Anterior cingulate cortex (tissue), 58 donors: ENCODE measurements at regions not wholly inside any gene's neighbourhood (a gene's known extent, or its start where the extent isn't known, plus 50 kb on each side); places are given as distances from the start of the nearest gene placed in this dataset.
A peak's percentile ranks its signal among the peaks of the same experiment; 100 is the strongest.
"Not testable (repeated sequence)": the region's sequence is repeated elsewhere in the genome, so short reads cannot be mapped to it uniquely, and the experiment has no call there.

Experiments
- DNase-seq, 58 donors: peaks; one replicate each; lab custom pipeline; 2025; lab: John Stamatoyannopoulos, UW

- DNase-seq, result no peak
These were observed 140.2 kb upstream of the KCNK1 start for GRCh38 chr1:233473549-233474204.

DNA sequence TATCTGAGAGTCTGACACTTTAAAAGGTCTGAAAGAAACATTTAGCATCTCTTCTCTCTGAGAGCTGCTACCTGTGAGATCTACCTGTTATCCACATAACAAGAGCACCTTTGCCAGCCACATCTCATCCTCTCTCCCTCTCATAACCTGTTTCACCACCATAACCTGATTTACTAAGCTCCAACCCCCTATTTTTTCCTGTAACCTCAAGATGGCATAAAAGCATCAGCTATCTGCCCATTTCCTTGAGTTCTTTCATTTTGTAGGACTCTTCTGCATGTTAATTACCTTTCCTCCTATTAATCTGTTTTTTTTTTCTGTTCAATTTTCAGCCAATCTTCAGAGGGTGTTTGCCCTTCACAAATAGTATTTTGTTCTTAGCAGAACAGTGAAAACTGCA, 136.5 kb upstream of the KCNK1 start:
- no peak for DNase-seq

- DNase-seq, result no peak
These were observed 135.3 kb upstream of the KCNK1 start for GRCh38 chr1:233478611-233479010.

GRCh38 chr1:233479110-233479890, 134.6 kb upstream of the KCNK1 start:
- no peak for DNase-seq

GRCh38 chr1:233480198-233480597, 133.7 kb upstream of the KCNK1 start:
- DNase-seq, result no peak

DNA sequence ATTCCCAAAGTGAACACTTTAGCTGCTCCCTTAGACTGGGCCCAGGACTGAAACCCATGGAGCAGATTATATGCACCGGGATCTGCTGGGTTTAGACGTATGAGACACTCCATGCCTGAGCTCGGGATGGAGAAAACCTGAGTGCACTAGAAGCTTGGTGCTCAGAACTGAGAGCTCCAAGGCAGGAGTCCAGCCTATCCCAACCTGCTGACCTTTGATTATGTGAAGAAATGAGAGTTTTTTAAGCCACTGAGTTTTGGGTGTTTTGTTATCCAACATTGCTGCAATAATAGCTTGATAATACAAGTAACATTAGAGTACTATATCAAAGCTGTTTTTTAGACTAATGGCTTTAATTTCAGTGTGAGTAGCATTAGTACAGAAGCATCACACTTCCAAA, 131.5 kb upstream of the KCNK1 start:
- no peak for DNase-seq

GRCh38 chr1:233485385-233485784, 128.5 kb upstream of the KCNK1 start:
- DNase-seq, result no peak

DNA sequence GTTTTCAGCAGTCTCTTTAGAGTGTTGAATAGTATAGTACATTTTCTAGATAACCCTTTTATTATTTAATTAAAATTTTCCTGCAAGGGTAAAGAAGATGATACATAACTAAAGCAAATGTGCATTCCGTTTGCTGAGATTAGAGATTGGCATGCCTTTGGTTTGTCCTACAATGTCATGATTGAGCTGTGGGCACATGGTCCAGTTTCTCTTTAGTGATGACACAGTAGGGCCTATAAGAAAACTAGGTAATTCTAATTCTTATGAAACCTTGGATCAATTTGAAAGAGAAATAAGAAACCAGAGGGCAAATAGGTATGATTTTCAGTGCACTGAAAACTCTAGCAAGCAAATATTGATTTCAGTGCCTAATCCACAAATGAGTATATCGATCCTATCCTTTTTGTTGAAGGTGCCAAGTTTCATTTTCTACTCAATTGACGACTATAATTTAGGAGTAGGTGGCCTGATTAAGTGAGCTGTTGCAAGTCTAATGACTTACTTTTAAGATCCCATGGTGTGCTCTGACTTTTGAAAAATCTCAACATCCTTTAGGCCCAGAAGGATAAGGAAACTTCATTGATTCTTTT, 128.0 kb upstream of the KCNK1 start:
- no peak for DNase-seq

GRCh38 chr1:233487408-233487807, 126.5 kb upstream of the KCNK1 start:
- DNase-seq, result no peak

DNA sequence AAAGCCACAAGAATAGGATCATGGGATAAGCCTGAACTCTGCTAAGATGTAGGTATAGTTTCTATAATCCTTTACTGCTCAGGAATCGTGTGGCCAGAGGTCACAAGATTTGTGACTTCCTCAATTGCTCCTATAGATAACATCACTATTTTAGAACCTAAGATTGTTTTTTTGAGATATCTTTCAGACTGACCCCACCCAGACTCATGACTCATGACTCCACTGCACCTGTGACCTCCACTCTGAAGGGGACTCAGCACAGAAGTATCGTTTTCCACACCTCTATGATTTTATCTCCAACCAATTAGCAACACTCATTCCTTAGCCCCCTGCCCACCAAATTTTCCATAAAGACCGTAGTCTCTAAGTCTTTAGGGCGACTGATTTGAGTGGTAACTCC, 124.5 kb upstream of the KCNK1 start:
- DNase-seq, result no peak

DNA sequence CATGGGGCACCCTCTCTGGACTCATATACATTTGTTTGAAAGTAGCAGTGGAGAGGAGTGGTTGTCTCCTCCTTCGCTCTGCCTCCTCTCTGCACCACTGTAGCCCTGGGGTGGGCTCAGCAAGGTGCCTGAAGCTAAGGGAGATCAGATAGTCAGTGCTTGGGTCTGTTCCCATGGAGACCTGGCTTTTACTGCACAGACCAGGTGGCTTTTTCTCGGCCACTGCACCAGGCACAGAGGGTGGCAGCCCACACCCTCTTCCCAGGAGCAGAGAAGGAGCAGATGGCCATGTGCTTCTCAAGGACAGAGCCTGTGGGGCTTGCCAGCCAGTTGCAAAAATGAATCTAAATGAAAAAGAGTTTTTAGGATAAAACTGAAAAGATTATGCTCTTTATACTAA, 123.4 kb upstream of the KCNK1 start:
- peak in 13 of 58 donors; percentile 1 to 39 (median 7) for DNase-seq

GRCh38 chr1:233491953-233492620, 121.8 kb upstream of the KCNK1 start:
- DNase-seq, result no peak

GRCh38 chr1:233496993-233497392, 116.9 kb upstream of the KCNK1 start:
- DNase-seq, result no peak

DNA sequence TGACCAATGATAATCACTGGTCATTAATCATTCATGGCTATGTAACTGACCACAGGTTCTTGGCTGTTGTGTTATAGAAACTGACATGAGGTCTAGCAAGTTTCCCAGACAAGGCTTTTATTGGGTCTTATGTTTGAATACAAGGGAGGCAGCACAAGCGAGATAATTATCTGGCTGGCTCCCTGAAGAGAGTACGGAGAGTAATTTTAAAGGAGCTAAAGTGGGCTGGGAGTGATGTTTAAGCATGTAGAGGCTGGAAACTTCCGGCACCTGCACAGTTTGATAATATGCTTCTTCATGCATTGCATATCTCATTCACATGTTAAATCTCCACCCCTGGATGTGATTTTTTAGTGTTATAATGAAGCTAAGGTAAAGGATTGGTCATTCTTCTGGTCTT, 116.2 kb upstream of the KCNK1 start:
- DNase-seq, result no peak

DNA sequence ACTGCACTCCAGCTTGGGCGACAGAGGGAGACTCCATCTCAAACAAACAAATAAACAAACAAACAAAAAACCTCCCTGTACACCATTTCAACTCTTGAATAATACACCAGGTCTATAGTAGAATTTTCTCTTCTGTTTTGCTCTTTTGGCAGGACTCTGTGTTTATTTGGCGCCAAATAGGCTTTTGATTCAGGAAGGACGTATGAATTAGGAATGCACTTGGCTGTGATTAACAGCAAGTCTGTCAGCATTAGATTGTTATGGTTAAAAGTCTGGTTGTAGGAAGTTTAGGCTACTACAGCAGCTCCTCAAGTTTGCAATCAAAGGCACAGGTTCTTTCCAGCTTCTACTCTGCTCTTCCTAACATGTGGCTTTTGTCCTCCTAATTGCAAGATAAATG, 113.8 kb upstream of the KCNK1 start:
- DNase-seq, result no peak

GRCh38 chr1:233503366-233503954, 110.4 kb upstream of the KCNK1 start:
- DNase-seq, result no peak

DNA sequence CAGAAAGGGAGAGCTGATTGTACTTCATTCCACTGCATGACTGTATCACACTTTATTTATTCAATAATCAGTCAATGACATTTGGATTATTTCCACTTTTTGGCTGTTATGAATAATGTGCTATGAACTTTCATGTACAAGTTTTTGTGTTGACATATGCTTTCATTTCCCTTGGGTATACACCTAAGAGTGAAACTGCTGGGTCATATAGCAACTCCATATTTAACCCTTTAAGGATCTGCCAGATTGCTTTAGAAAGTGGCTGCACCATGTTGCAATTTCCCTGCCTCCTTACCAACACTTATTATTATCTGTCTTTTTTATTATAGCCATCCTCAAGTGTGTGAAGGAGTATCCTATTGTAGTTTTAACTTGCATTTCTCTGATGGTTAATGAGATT, 108.8 kb upstream of the KCNK1 start:
- no peak for DNase-seq

- DNase-seq, result not testable (repeated sequence)
These were observed 108.0 kb upstream of the KCNK1 start for GRCh38 chr1:233505889-233506288.

DNA sequence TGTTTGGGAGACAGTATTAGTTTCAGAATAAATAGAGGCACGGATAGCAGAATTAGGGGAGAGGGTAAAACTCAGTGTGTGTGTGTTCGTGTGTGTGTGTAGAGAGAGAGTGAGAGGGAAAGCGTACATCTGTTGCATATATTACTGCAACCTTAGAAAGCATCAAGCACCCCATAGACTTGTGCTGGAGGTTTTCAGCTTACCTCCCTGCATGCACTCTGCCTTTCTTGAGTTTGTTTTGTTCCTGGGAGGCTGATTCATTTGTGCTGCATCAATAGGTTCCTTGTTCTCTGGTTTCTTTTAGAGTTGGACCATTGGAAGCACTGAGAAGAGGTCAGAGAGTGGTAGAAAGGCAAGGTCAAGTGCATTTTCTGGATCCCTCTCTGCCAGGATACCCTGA, 104.4 kb upstream of the KCNK1 start:
- DNase-seq, result no peak

GRCh38 chr1:233512538-233512937, 101.4 kb upstream of the KCNK1 start:
- DNase-seq, result no peak

- DNase-seq, result no peak
These were observed 100.5 kb upstream of the KCNK1 start for GRCh38 chr1:233513431-233513830.
